H9 (cell line): ENCODE measurements at regions not wholly inside any gene's neighbourhood (a gene's known extent, or its start where the extent isn't known, plus 50 kb on each side); places are given as distances from the start of the nearest gene placed in this dataset.

Experiments used
- DNase-seq: peaks from one replicate; pipeline ENCODE4 v3.0.0-alpha.2; 2017
- H2AFZ ChIP-seq: one replicate; pipeline ENCODE4 v1.6.1; 2013; ENCODE audit warnings: mild to moderate bottlenecking, low read length, control low read depth, moderate library complexity
- H2AK5ac ChIP-seq: 2 replicates; pipeline ENCODE4 v1.6.1; 2013; ENCODE audit warnings: low read length, control low read depth, mixed read lengths; ENCODE audit not compliant: insufficient read length
- H2BK120ac ChIP-seq: one replicate; pipeline ENCODE4 v1.6.1; 2013; ENCODE audit warnings: low read depth, mild to moderate bottlenecking, low read length, control low read depth, inconsistent platforms; ENCODE audit not compliant: poor library complexity, severe bottlenecking
- H2BK12ac ChIP-seq: 2 replicates; pipeline ENCODE4 v1.6.1; 2013; ENCODE audit warnings: low read length, control low read depth, mixed read lengths, low read depth; ENCODE audit not compliant: insufficient read length
- H2BK15ac ChIP-seq: 2 replicates; pipeline ENCODE4 v1.6.1; 2013; ENCODE audit warnings: low read depth, low read length, control low read depth
- H2BK20ac ChIP-seq: one replicate; pipeline ENCODE4 v1.6.1; 2013; ENCODE audit warnings: low read depth, mild to moderate bottlenecking, low read length, control low read depth, inconsistent platforms; ENCODE audit not compliant: poor library complexity, severe bottlenecking
- H2BK5ac ChIP-seq: 2 replicates; pipeline ENCODE4 v1.6.1; 2013; ENCODE audit warnings: low read length, control low read depth, mixed read lengths; ENCODE audit not compliant: insufficient read length
- H3K14ac ChIP-seq: 2 replicates; pipeline ENCODE4 v1.6.1; 2013; ENCODE audit warnings: low read length, control low read depth; ENCODE audit not compliant: insufficient read depth
- H3K18ac ChIP-seq: 2 replicates; pipeline ENCODE4 v1.6.1; 2013; ENCODE audit warnings: low read depth, mild to moderate bottlenecking, mixed read lengths, low read length, control low read depth; ENCODE audit not compliant: insufficient read length
- H3K23ac ChIP-seq: 2 replicates; pipeline ENCODE4 v1.6.1; 2013; ENCODE audit warnings: low read length, control low read depth, mixed read lengths, low read depth; ENCODE audit not compliant: insufficient read length
- H3K23me2 ChIP-seq: 2 replicates; pipeline ENCODE4 v1.6.1; 2013; ENCODE audit warnings: low read depth, mild to moderate bottlenecking, mixed read lengths, low read length, control low read depth; ENCODE audit not compliant: insufficient read length, poor library complexity, severe bottlenecking
- H3K27ac ChIP-seq: 2 replicates; pipeline ENCODE4 v1.5.1; 2013; ENCODE audit warnings: low read length, control low read depth, mixed read lengths, low read depth; ENCODE audit not compliant: insufficient read length
- H3K27me3 ChIP-seq: 2 replicates; pipeline ENCODE4 v1.6.1; 2013; ENCODE audit warnings: low read length, control low read depth, inconsistent platforms; ENCODE audit not compliant: insufficient read depth
- H3K4ac ChIP-seq: 2 replicates; pipeline ENCODE4 v1.6.1; 2013; ENCODE audit warnings: low read depth, mild to moderate bottlenecking, control low read depth, inconsistent platforms, low read length, moderate library complexity
- H3K4me1 ChIP-seq: 2 replicates; pipeline ENCODE4 v1.6.1; 2013; ENCODE audit warnings: low read length, control low read depth, inconsistent platforms; ENCODE audit not compliant: insufficient read depth
- H3K4me2 ChIP-seq: 2 replicates; pipeline ENCODE4 v1.6.1; 2013; ENCODE audit warnings: low read length, control low read depth, mixed read lengths; ENCODE audit not compliant: insufficient read length, insufficient read depth
- H3K56ac ChIP-seq: 2 replicates; pipeline ENCODE4 v1.6.1; 2013; ENCODE audit warnings: low read depth, mild to moderate bottlenecking, mixed read lengths, low read length, control low read depth; ENCODE audit not compliant: insufficient read length
- H3K79me1 ChIP-seq: 2 replicates; pipeline ENCODE4 v1.6.1; 2013; ENCODE audit warnings: low read depth, mild to moderate bottlenecking, moderate library complexity, low read length, control low read depth, inconsistent platforms; ENCODE audit not compliant: insufficient read depth, poor library complexity, severe bottlenecking
- H3K79me2 ChIP-seq: 2 replicates; pipeline ENCODE4 v1.6.1; 2013; ENCODE audit warnings: low read length, control low read depth, inconsistent platforms; ENCODE audit not compliant: insufficient read depth
- H3K9ac ChIP-seq: 2 replicates; pipeline ENCODE4 v1.6.1; 2013; ENCODE audit warnings: low read length, control low read depth, mixed read lengths; ENCODE audit not compliant: insufficient read length; ENCODE audit errors: extremely low read depth
- H3K9me3 ChIP-seq: one replicate; pipeline ENCODE4 v1.6.1; 2013; ENCODE audit warnings: low read depth, low read length, inconsistent platforms; ENCODE audit not compliant: control insufficient read depth
- H3T11ph ChIP-seq: one replicate; pipeline ENCODE4 v1.6.1; 2013; ENCODE audit warnings: mild to moderate bottlenecking, low read length, control low read depth, inconsistent platforms
- H4K20me1 ChIP-seq: one replicate; pipeline ENCODE4 v1.6.1; 2013; ENCODE audit not compliant: control insufficient read depth, insufficient read length, insufficient read depth
- H4K5ac ChIP-seq: 2 replicates; pipeline ENCODE4 v1.6.1; 2013; ENCODE audit warnings: low read depth, mild to moderate bottlenecking, mixed read lengths, low read length, control low read depth; ENCODE audit not compliant: insufficient read length
- H4K8ac ChIP-seq: replicated peaks from 2 replicates; pipeline ENCODE4 v1.6.1; 2013; ENCODE audit warnings: low read length, control low read depth, mixed read lengths, low read depth; ENCODE audit not compliant: insufficient read length
- H4K91ac ChIP-seq: 2 replicates; pipeline ENCODE4 v1.6.1; 2013; ENCODE audit warnings: low read depth, mild to moderate bottlenecking, moderate library complexity, mixed read lengths, low read length, control low read depth; ENCODE audit not compliant: insufficient read length
- H3K27ac Mint-ChIP-seq, 3 experiments: 2 replicates in 2 of 3; 3 replicates in 1 of 3; pipeline ENCODE4 v1.8.0; 2020 to 2021; ENCODE audit warnings: mixed read lengths in 3 of 3, mild to moderate bottlenecking in 1 of 3, moderate library complexity in 1 of 3
- H3K27me3 Mint-ChIP-seq: 2 replicates; pipeline ENCODE4 v1.8.0; 2021; ENCODE audit warnings: low read depth, mild to moderate bottlenecking, moderate library complexity, mixed read lengths
- H3K36me3 Mint-ChIP-seq, 3 experiments: 2 replicates in 2 of 3; 3 replicates in 1 of 3; pipeline ENCODE4 v1.8.0; 2020 to 2021; ENCODE audit warnings: low read depth in 3 of 3, mixed read lengths in 3 of 3; ENCODE audit not compliant: insufficient read depth in 1 of 3
- H3K4me1 Mint-ChIP-seq, 2 experiments: 2 replicates each; pipeline ENCODE4 v1.8.0; 2020; ENCODE audit warnings: mixed read lengths in 2 of 2
- H3K4me3 Mint-ChIP-seq, 2 experiments: 2 replicates in 1 of 2; 3 replicates in 1 of 2; pipeline ENCODE4 v1.8.0; 2020 to 2021; ENCODE audit warnings: mild to moderate bottlenecking in 2 of 2, mixed read lengths in 2 of 2, moderate library complexity in 1 of 2
- H3K9me3 Mint-ChIP-seq, 2 experiments: 2 replicates in 1 of 2; 3 replicates in 1 of 2; pipeline ENCODE4 v1.8.0; 2020; ENCODE audit warnings: mild to moderate bottlenecking in 2 of 2, mixed read lengths in 2 of 2, moderate library complexity in 1 of 2
- CTCF ChIP-seq: fragments of 200-600 bp; sonication (generic); conservative IDR thresholded peaks from 3 replicates; pipeline ENCODE4 v1.8.0; 2021; ENCODE audit warnings: antibody characterized with exemption, mild to moderate bottlenecking
- WGBS: extraction: QIAGEN DNeasy Blood & Tissue Kit; methylation state at CpG from one replicate; pipeline ENCODE4 v1.1.7; 2013; ENCODE audit warnings: missing lambda C conversion rate, low lambda C conversion rate, mixed read lengths; ENCODE audit not compliant: insufficient read length; ENCODE audit errors: extremely low coverage; 5-methylcytosine and 5-hydroxymethylcytosine counted together

- Histone ChIP-seq H4K91ac (no peak overlapping the region), H2AK5ac (no peak overlapping the region), H3K4me2 (no peak overlapping the region), H3K27me3 (no peaks in the 10 kb centered on the region), H3K9ac (no peak overlapping the region), H3K56ac (no peak overlapping the region), H3K27ac (no peak overlapping the region), H4K8ac (no peak overlapping the region), H3K14ac (no peak overlapping the region), H3K23ac (no peak overlapping the region), H3K9me3 (no peaks in the 10 kb centered on the region), H4K5ac (no peak overlapping the region), H3K79me1 (no peaks in the 10 kb centered on the region), H3K79me2 (no peaks in the 10 kb centered on the region), H3K4me1 (no peaks in the 10 kb centered on the region), H3K18ac (no peak overlapping the region), H3K23me2 (no peaks in the 10 kb centered on the region), H4K20me1 (no peaks in the 10 kb centered on the region), H2BK15ac (no peak overlapping the region), H2AFZ (no peak overlapping the region), H3T11ph (no peak overlapping the region), H2BK20ac (no peak overlapping the region), H3K4ac (no peak overlapping the region), H2BK12ac (no peak overlapping the region), H2BK5ac (no peak overlapping the region), H2BK120ac (no peak overlapping the region)
- no CpG with 5 or more reads among the region's 2 CpGs for WGBS
- Mint-ChIP-seq H3K4me1 (peaks cover 0 to 5% of the 10 kb centered on the region in 2 experiments; a peak in 2 of 4 replicates), H3K27me3 (no peaks in the 10 kb centered on the region), H3K36me3 (no peaks in the 10 kb centered on the region; a peak in 1 of 7 replicates), H3K27ac (no peak overlapping the region), H3K9me3 (no peaks in the 10 kb centered on the region), H3K4me3 (no peak overlapping the region)
- TF ChIP-seq CTCF = no peak
- no peak for DNase-seq
These were observed 185.8 kb downstream of the NRP2 start for GRCh38 chr2:205868053-205868452.
